Muscle layer of colon (tissue), 2 donors: ENCODE measurements at regions not wholly inside any gene's neighbourhood (a gene's known extent, or its start where the extent isn't known, plus 50 kb on each side); places are given as distances from the start of the nearest gene placed in this dataset.
"Not testable (repeated sequence)": the region's sequence is repeated elsewhere in the genome, so short reads cannot be mapped to it uniquely, and the experiment has no call there.

Source experiments
- H3K27ac ChIP-seq: one replicate; pipeline ENCODE4 v1.7.0; 2013; ENCODE audit warnings: low read depth, mild to moderate bottlenecking, low read length, moderate library complexity
- H3K27me3 ChIP-seq, 2 donors: one replicate each; pipeline ENCODE4 v1.7.0; 2013; ENCODE audit warnings: low read length in 2 of 2, mild to moderate bottlenecking in 2 of 2; ENCODE audit not compliant: insufficient read depth in 2 of 2, control insufficient read depth in 1 of 2
- H3K36me3 ChIP-seq: one replicate; pipeline ENCODE4 v1.7.0; 2013; ENCODE audit warnings: mild to moderate bottlenecking, low read length; ENCODE audit not compliant: insufficient read depth
- H3K4me1 ChIP-seq: one replicate; pipeline ENCODE4 v1.7.0; 2013; ENCODE audit warnings: mild to moderate bottlenecking, low read length; ENCODE audit not compliant: insufficient read depth
- H3K4me3 ChIP-seq, 2 donors: one replicate each; pipeline ENCODE4 v1.7.0; 2013; ENCODE audit warnings: low read length in 2 of 2, low read depth in 1 of 2, mild to moderate bottlenecking in 1 of 2, moderate library complexity in 1 of 2
- H3K9ac ChIP-seq: one replicate; pipeline ENCODE4 v1.7.0; 2013; ENCODE audit warnings: low read length
- H3K9me3 ChIP-seq: one replicate; pipeline ENCODE4 v1.7.0; 2013; ENCODE audit warnings: mild to moderate bottlenecking, low read length
- donor health status: abdominal sarcoma.
- donor health status: Adenocarcinoma of cecum.

DNA sequence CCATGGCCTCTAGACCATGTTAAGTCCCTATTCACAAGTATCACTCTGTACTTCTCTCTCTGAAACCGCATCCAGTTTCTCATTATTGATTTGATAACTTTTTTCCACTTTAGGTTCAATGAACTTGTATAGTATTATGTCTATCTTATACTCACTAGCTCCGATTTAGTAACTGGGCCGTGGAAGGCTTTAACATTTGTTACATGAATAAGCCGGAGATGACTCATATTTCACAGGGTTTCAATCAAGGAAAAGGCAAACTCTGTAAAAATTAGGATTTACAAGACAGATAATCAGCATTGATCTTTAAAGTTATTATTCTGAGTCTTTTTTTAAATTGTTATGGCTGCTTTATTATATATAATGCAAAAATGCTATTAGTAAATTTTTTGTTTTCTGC lies 662.2 kb upstream of the CNTN5 start:
- Histone ChIP-seq H3K4me1 (no peaks in the 10 kb centered on the region), H3K4me3 (no peak overlapping the region), H3K27me3 (no peaks in the 10 kb centered on the region), H3K36me3 (no peaks in the 10 kb centered on the region), H3K27ac (no peak overlapping the region), H3K9me3 (no peaks in the 10 kb centered on the region), H3K9ac (no peak overlapping the region)

DNA sequence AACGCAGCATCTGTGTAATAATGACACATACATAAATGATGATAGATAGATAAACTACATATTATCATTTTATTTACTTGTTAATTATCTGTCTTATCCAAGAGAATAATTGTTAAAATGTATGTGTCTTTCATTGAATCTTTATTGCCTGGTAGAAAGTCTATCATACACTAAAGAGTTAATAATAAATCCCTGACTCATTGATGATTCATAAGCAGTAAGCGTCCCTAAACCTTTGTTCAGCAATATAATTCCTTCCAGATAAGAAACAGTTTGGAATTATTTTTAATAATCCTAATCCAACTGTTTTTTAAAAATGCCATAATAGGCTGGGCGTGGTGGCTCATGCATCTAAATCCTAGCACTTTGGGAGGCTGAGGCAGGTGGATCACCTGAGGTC lies 655.6 kb upstream of the CNTN5 start:
- Histone ChIP-seq H3K36me3 (no peaks in the 10 kb centered on the region), H3K9ac (no peak overlapping the region), H3K4me1 (no peaks in the 10 kb centered on the region), H3K27ac (no peak overlapping the region), H3K27me3 (no peaks in the 10 kb centered on the region), H3K9me3 (no peaks in the 10 kb centered on the region), H3K4me3 (no peak overlapping the region)

DNA sequence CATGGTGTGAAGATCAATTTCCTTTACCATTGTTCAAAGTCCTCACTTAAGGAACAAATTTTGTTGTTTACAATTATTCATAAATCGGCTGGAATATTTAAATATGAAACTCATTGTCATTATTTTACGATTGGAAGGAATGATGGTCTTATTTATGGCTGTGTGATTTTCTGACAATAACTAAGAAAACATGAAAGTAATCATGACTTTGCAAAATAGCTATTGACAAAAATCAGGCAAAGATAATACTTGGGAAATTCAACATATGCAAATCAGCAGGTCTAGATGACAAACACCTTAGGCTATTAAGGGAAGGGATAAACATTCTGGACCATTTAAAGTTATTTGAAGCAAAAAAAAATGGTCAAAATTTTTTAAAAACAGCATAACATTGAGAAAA lies 654.8 kb upstream of the CNTN5 start:
- H3K4me1 ChIP-seq = no peaks in the 10 kb centered on the region

DNA sequence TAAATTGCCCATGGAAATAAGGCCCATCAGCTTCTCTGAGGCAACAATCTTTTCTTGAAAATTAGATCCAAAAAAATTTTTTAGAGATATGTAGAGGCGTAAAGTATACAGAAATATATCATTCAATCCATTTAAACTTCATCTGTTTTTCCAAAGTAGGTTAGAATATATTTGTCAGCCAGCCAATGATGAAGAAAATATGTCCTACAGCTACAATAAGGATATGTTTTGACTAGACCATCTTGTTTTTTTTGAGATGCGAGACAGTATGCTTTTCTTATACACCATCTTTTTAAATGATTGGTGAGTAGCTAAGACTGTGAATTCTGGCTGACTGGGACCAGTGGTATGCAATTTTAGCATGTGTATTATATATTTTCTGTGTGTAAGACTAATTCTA lies 630.4 kb upstream of the CNTN5 start:
- H3K27me3 ChIP-seq = no peaks in the 10 kb centered on the region
- no peak overlapping the region for H3K9ac ChIP-seq
- H3K27ac ChIP-seq = no peak overlapping the region
- no peaks in the 10 kb centered on the region for H3K9me3 ChIP-seq
- no peaks in the 10 kb centered on the region for H3K36me3 ChIP-seq
- H3K4me1 ChIP-seq = no peaks in the 10 kb centered on the region
- H3K4me3 ChIP-seq = no peak overlapping the region

More for the DNA sequence above, 654.8 kb upstream of the CNTN5 start:
- H3K36me3 ChIP-seq = no peaks in the 10 kb centered on the region
- no peaks in the 10 kb centered on the region for H3K27me3 ChIP-seq
- H3K4me3 ChIP-seq = no peak overlapping the region
- no peaks in the 10 kb centered on the region for H3K9me3 ChIP-seq
- H3K27ac ChIP-seq = no peak overlapping the region
- H3K9ac ChIP-seq = no peak overlapping the region

DNA sequence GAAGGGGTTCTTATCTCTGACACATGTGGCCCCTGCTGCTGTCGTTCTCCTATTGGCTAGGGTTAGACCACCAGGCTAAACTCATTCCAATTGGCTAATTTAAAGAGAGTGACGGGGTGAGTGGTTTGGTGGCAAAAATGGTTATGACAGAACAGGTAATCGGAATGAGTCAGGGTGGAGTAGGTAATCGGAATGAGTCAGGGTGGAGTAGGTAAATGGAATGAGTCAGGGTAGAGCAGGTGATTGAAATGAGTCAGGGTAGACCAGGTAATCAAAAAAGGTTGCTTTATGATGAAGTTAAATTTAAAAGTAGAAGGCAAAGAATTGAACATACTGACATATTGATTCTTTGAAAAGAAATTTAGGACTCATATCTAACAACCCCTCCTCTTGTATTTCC lies 626.2 kb upstream of the CNTN5 start:
- H3K9me3 ChIP-seq, H3K9ac ChIP-seq, H3K36me3 ChIP-seq, H3K27ac ChIP-seq, H3K4me1 ChIP-seq, H3K4me3 ChIP-seq, H3K27me3 ChIP-seq: not testable (repeated sequence)

DNA sequence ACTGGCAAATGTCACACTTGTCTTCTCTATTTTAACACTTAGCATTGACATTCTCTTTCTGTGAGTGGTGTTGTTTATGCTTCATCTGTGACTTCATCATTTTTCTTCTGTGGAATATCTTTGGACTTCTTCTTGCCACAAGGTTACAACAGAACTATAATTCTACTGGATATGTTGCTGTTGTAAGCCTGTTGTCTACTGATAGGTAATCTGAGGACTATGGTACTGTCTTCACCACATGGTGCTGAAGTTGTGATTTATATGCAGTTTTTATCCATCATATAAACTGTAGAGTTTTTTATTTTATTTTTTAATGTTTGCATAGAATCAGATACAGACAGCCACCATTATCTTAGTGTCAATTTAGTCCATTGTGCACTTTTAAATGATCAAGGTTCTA lies 622.2 kb upstream of the CNTN5 start:
- Histone ChIP-seq H3K4me1 (no peaks in the 10 kb centered on the region), H3K27ac (no peak overlapping the region), H3K9me3 (no peaks in the 10 kb centered on the region), H3K27me3 (no peaks in the 10 kb centered on the region), H3K36me3 (no peaks in the 10 kb centered on the region), H3K9ac (no peak overlapping the region), H3K4me3 (no peak overlapping the region)

DNA sequence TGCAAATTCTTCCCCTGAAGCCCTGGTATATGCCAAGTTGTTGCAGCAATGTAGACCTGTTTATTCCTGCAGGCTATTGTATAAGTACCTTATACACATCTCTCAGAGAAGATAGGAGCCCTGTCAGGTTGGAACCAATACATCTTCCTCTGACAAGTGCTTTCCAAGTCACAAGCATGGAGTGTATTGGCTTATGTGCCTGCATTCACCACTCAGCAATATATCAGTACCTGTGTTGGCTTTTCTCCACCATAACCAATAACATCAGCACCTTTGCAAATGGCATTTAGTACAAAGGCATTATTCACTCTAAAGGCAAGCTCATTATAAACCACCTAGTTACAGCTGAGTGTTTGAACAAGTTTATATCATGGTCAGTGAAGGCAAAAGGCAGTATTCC lies 611.7 kb upstream of the CNTN5 start:
- Histone ChIP-seq H3K9ac (no peak overlapping the region), H3K9me3 (no peaks in the 10 kb centered on the region), H3K27me3 (no peaks in the 10 kb centered on the region), H3K4me3 (no peak overlapping the region), H3K27ac (no peak overlapping the region), H3K4me1 (no peaks in the 10 kb centered on the region), H3K36me3 (no peaks in the 10 kb centered on the region)

DNA sequence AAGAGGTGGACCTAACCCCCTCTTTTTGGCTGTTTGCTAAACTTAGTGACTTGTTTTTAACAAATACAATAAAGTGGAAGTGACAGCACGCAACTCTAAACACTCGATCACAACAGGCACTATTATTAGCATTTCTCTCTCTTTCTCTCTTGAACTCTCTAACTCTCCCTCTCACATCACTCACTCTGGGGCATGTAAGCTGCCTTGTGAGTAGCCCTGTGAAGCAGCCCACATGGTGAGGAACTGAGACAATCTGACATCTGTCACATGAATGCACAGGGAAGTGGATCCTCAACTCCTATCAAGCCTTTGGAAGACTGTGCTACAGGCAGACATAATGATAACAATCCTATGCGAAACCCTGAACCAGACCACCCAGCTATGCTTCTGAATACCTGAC lies 609.0 kb upstream of the CNTN5 start:
- H3K9ac ChIP-seq = no peak overlapping the region
- H3K4me1 ChIP-seq = no peaks in the 10 kb centered on the region
- no peak overlapping the region for H3K4me3 ChIP-seq
- H3K9me3 ChIP-seq = no peaks in the 10 kb centered on the region
- no peaks in the 10 kb centered on the region for H3K27me3 ChIP-seq
- no peaks in the 10 kb centered on the region for H3K36me3 ChIP-seq
- H3K27ac ChIP-seq = no peak overlapping the region

DNA sequence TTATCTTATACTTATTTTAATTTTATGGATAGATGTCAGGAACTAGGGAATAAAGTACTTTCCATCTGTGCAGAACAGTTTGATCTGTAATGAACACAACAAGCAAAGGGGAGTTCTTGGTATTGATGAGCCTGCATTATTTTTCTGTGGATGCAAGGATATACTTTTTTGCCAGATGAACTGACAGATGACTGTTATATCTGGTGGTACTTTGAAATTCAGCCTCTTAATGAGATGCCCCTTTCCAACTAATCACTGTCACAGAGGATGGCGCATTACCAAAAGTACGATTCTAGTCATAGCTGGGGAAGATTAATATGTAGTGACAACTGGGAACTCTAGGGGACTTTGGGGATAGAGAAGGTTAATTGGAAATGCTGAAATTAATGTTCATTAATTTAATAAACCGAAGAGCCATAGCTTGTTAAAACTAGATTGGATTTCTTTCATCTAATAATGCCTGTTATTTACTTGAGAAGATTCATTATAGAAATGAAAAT lies 603.4 kb upstream of the CNTN5 start:
- Histone ChIP-seq H3K9me3 (no peaks in the 10 kb centered on the region), H3K4me3 (no peak overlapping the region), H3K36me3 (no peaks in the 10 kb centered on the region), H3K4me1 (no peaks in the 10 kb centered on the region), H3K27me3 (no peaks in the 10 kb centered on the region), H3K27ac (no peak overlapping the region), H3K9ac (no peak overlapping the region)

DNA sequence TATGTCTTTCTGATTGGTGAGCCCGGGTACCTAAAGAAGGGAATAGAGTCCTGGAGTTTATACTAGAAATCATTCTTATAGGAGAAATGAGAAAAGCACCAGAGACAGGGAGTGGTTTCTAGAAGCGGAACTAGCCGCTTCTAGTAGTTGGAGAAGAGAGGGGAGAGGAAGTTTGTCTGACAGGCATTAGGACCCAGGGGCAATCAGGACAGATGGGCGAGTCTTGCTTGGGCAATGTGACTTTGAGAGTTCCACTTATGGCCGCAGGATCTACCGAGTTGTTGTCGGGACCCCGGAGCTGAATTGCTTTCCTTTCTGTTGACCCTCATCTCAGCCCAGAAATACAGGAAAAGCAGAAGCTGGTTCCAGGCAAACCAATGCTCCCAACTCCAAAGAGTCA lies 596.8 kb upstream of the CNTN5 start:
- Histone ChIP-seq H3K36me3 (no peaks in the 10 kb centered on the region), H3K9me3 (no peaks in the 10 kb centered on the region), H3K27ac (no peak overlapping the region), H3K4me1 (no peaks in the 10 kb centered on the region), H3K9ac (no peak overlapping the region), H3K27me3 (no peaks in the 10 kb centered on the region), H3K4me3 (no peak overlapping the region)

DNA sequence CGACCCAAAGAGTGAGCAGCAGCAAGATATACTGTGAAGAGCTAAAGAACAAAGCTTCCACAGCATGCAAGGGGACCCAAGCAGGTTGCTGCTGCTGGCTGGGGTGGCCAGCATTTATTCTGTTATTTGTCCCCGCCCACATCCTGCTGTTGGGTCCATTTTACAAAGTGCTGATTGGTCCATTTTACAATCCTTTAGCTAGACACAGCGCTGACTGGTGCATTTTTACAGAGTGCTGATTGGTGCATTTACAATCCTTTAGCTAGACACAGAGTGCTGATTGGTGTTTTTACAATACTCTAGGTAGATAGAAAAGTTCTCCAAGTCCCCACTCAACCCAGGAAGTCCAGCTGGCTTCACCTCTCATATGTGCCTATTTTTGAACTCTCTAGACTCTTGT lies 596.0 kb upstream of the CNTN5 start:
- not testable (repeated sequence) for H3K9me3 ChIP-seq, H3K27ac ChIP-seq, H3K9ac ChIP-seq, H3K4me3 ChIP-seq, H3K27me3 ChIP-seq, H3K4me1 ChIP-seq, H3K36me3 ChIP-seq

DNA sequence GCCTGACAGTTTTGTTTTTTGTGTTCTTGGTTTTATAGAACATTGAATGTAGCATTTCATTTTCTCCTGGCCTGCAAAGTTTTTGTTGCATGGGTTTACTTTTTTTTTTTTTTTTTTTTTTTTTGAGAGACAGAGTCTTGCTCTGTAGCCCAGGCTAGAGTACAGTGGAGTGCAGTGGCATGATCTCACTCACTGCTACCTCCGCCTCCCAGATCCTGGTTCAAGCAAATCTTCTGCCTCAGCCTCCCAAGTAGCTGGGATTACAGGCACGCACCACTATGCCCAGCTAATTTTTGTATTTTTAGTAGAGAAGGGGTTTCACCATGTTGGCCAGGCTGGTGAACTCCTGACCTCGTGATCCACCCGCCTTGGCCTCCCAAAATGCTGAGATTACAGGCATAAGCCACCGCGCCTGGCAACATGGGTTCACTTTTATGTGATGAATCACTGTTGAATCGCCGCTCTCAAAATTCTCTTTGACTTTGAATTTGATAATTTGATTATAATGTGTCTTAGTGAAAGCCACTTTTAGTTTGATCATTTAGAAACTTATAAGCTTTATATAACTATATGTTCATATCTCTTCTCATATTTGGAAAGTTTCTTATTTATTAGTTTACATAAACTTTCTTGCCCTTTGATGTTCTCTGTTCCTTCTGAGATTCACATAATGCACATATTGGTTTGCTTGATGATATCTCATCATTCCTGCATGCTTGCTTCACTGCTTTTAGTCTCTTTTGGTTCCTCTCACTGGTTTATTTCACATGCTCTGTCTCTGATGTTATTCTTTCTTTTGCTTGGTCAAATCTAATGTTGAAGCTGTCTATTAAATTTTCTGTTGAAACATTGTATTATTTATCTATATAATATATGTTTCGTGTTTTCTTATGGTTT lies 589.0 kb upstream of the CNTN5 start:
- H3K9ac ChIP-seq = no peak overlapping the region
- no peak overlapping the region for H3K27ac ChIP-seq
- H3K9me3 ChIP-seq = no peaks in the 10 kb centered on the region
- no peaks in the 10 kb centered on the region for H3K36me3 ChIP-seq
- no peaks in the 10 kb centered on the region for H3K4me1 ChIP-seq
- H3K27me3 ChIP-seq = no peaks in the 10 kb centered on the region
- no peak overlapping the region for H3K4me3 ChIP-seq
